HEK293 (cell line): ENCODE measurements at regions not wholly inside any gene's neighbourhood (a gene's known extent, or its start where the extent isn't known, plus 50 kb on each side); places are given as distances from the start of the nearest gene placed in this dataset.

Experiments
- CTCF ChIA-PET: fragments of 350-600 bp; formaldehyde crosslinking; extraction: SDS; loops from one replicate; lab custom pipeline; 2021; ENCODE audit warnings: antibody characterized with exemption; lab: Yijun Ruan, JAX
- POLR2A ChIA-PET: fragments of 300-600 bp; formaldehyde crosslinking; extraction: SDS; loops from one replicate; lab custom pipeline; 2020; ENCODE audit warnings: antibody characterized with exemption, inconsistent platforms; lab: Yijun Ruan, JAX
- H3K27ac ChIP-seq: fragments of 200-500 bp; sonication (Bioruptor generic); 2 replicates; pipeline ENCODE4 v1.5.1; 2014; ENCODE audit warnings: low read depth, low read length, control low read depth, inconsistent platforms; ENCODE audit errors: extremely low read depth
- H3K36me3 ChIP-seq, 2 experiments: fragments of 200-500 bp in 1 of 2; sonication (Bioruptor generic) in 1 of 2; 1 replicate in 1 of 2; 2 replicates in 1 of 2; pipeline ENCODE4 v1.5.1; 2014 to 2017; ENCODE audit warnings: inconsistent platforms in 2 of 2, low read length in 2 of 2; ENCODE audit not compliant: control insufficient read depth in 2 of 2, insufficient read depth in 1 of 2
- H3K4me1 ChIP-seq: fragments of 200-500 bp; sonication (Bioruptor generic); 2 replicates; pipeline ENCODE4 v1.5.1; 2014; ENCODE audit warnings: mild to moderate bottlenecking, low read length, inconsistent platforms; ENCODE audit not compliant: control insufficient read depth, insufficient read depth
- H3K4me3 ChIP-seq: 2 replicates; pipeline ENCODE4 v1.5.1; 2011; ENCODE audit warnings: low read depth, mild to moderate bottlenecking, control low read depth, low read length, moderate library complexity
- H3K9me3 ChIP-seq: fragments of 200-500 bp; sonication (Bioruptor generic); 2 replicates; pipeline ENCODE4 v1.5.1; 2014; ENCODE audit warnings: low read depth, low read length, inconsistent platforms; ENCODE audit not compliant: control insufficient read depth, insufficient read depth
- BCL11A ChIP-seq: fragments of 450-650 bp; formaldehyde crosslinking; IDR thresholded peaks from 2 replicates; pipeline ENCODE4 v1.5.1; 2016; ENCODE audit warnings: low read depth, missing biosample characterization, missing genetic modification characterization
- KLF16 ChIP-seq: fragments of 450-650 bp; formaldehyde crosslinking; IDR thresholded peaks from 2 replicates; pipeline ENCODE4 v1.5.1; 2017; ENCODE audit warnings: missing biosample characterization, missing genetic modification characterization
- MEIS1 ChIP-seq: sonication (generic); formaldehyde crosslinking; IDR thresholded peaks from 2 replicates; pipeline ENCODE4 v1.8.1; 2022; ENCODE audit warnings: missing genetic modification reagents, mild to moderate bottlenecking, borderline replicate concordance
- PRDM10 ChIP-seq: fragments of 450-650 bp; formaldehyde crosslinking; IDR thresholded peaks from 2 replicates; pipeline ENCODE4 v1.5.1; 2016; ENCODE audit warnings: missing biosample characterization, missing genetic modification characterization
- PRDM6 ChIP-seq: fragments of 450-650 bp; formaldehyde crosslinking; IDR thresholded peaks from 2 replicates; pipeline ENCODE4 v1.5.1; 2017; ENCODE audit warnings: missing biosample characterization, missing genetic modification characterization
- TCF7L2 ChIP-seq: IDR thresholded peaks from 2 replicates; pipeline ENCODE4 v1.6.1; 2011; ENCODE audit warnings: low read depth, mild to moderate bottlenecking, inconsistent platforms, low read length, moderate library complexity, borderline replicate concordance
- ZBTB10 ChIP-seq: fragments of 450-650 bp; formaldehyde crosslinking; IDR thresholded peaks from 2 replicates; pipeline ENCODE4 v1.5.1; 2016; ENCODE audit warnings: missing biosample characterization, missing genetic modification characterization
- ZBTB48 ChIP-seq: fragments of 450-650 bp; formaldehyde crosslinking; IDR thresholded peaks from 2 replicates; pipeline ENCODE4 v1.5.1; 2016; ENCODE audit warnings: missing biosample characterization, missing genetic modification characterization
- ZBTB8A ChIP-seq: fragments of 450-650 bp; formaldehyde crosslinking; IDR thresholded peaks from 2 replicates; pipeline ENCODE4 v1.5.1; 2016; ENCODE audit warnings: missing biosample characterization, missing genetic modification characterization
- ZNF121 ChIP-seq: fragments of 450-650 bp; formaldehyde crosslinking; IDR thresholded peaks from 2 replicates; pipeline ENCODE4 v1.5.1; 2016; ENCODE audit warnings: missing biosample characterization, missing genetic modification characterization
- ZNF133 ChIP-seq: fragments of 450-650 bp; formaldehyde crosslinking; IDR thresholded peaks from 2 replicates; pipeline ENCODE4 v1.5.1; 2016; ENCODE audit warnings: missing biosample characterization, missing genetic modification characterization
- ZNF174 ChIP-seq: fragments of 450-650 bp; formaldehyde crosslinking; IDR thresholded peaks from 2 replicates; pipeline ENCODE4 v1.5.0; 2017; ENCODE audit warnings: missing biosample characterization, mild to moderate bottlenecking, missing genetic modification characterization
- ZNF18 ChIP-seq: fragments of 450-650 bp; formaldehyde crosslinking; IDR thresholded peaks from 2 replicates; pipeline ENCODE4 v1.5.1; 2016; ENCODE audit warnings: missing biosample characterization, missing genetic modification characterization
- ZNF341 ChIP-seq: fragments of 450-650 bp; formaldehyde crosslinking; IDR thresholded peaks from 2 replicates; pipeline ENCODE4; 2016; ENCODE audit warnings: low read depth, missing biosample characterization, missing genetic modification characterization
- ZNF391 ChIP-seq: fragments of 450-650 bp; formaldehyde crosslinking; IDR thresholded peaks from 2 replicates; pipeline ENCODE4 v1.5.1; 2016; ENCODE audit warnings: low read depth, missing biosample characterization, missing genetic modification characterization, borderline replicate concordance
- ZNF513 ChIP-seq: fragments of 450-650 bp; IDR thresholded peaks from 2 replicates; pipeline ENCODE4 v1.5.1; 2018; ENCODE audit warnings: missing biosample characterization, missing genetic modification characterization
- ZNF548 ChIP-seq: fragments of 450-650 bp; formaldehyde crosslinking; IDR thresholded peaks from 2 replicates; pipeline ENCODE4 v1.5.1; 2016; ENCODE audit warnings: missing biosample characterization, missing genetic modification characterization
- ZNF549 ChIP-seq: fragments of 450-650 bp; IDR thresholded peaks from 2 replicates; pipeline ENCODE4 v1.5.1; 2018; ENCODE audit warnings: missing biosample characterization, missing genetic modification characterization, mild to moderate bottlenecking, inconsistent platforms, moderate library complexity
- ZNF707 ChIP-seq: fragments of 450-650 bp; formaldehyde crosslinking; IDR thresholded peaks from 2 replicates; pipeline ENCODE4 v1.5.1; 2016; ENCODE audit warnings: missing biosample characterization, missing genetic modification characterization

GRCh38 chr17:71769850-71770249 lies 351.0 kb upstream of the SOX9 start:
- ChIA-PET POLR2A (interaction anchor here (0.9 kb wide), 1 partner anchor 351 kb away, joined by 3 read pairs; the partner anchor contains the start of gene SOX9), CTCF (interaction anchor here (0.5 to 1.3 kb wide), 3 partner anchors 11 to 770 kb away, joined by 4 to 8 read pairs (median 4); no protein-coding TSS in a partner anchor)
- H3K27ac ChIP-seq = no peak overlapping the region
- no peaks in the 10 kb centered on the region for H3K36me3 ChIP-seq
- H3K4me3 ChIP-seq = no peak overlapping the region
- H3K4me1 ChIP-seq = peaks cover 10% of the 10 kb centered on the region; the same call in 1 of the 2 replicates
- H3K9me3 ChIP-seq = no peaks in the 10 kb centered on the region; the same call in 1 of the 2 replicates
- TF ChIP-seq ZNF549 (tag by site-specific recombination) = no peak
- no peak for TF ChIP-seq ZNF341 (tag by site-specific recombination)
- TF ChIP-seq ZNF133 (tag by site-specific recombination) = no peak
- TF ChIP-seq ZNF513 (tag by site-specific recombination) = no peak
- TF ChIP-seq ZNF391 (tag by site-specific recombination) = no peak
- no peak for TF ChIP-seq ZBTB8A (tag by site-specific recombination)
- TF ChIP-seq ZNF121 (tag by site-specific recombination) = no peak
- no peak for TF ChIP-seq ZNF548 (tag by site-specific recombination)
- no peak for TF ChIP-seq BCL11A (tag by site-specific recombination)
- TF ChIP-seq ZNF707 (tag by site-specific recombination) = no peak
- TF ChIP-seq PRDM6 (tag by site-specific recombination) = no peak
- no peak for TF ChIP-seq PRDM10 (tag by site-specific recombination)
- TF ChIP-seq MEIS1 (CRISPR knock-in tag) = no peak
- no peak for TF ChIP-seq ZBTB48
- no peak for TF ChIP-seq TCF7L2
- TF ChIP-seq KLF16 (tag by site-specific recombination) = no peak
- no peak for TF ChIP-seq ZNF174 (tag by site-specific recombination)

GRCh38 chr17:71777048-71777640 lies 343.7 kb upstream of the SOX9 start:
- CTCF ChIA-PET = interaction anchor here (1.3 kb wide), 1 partner anchor 31 kb away, joined by 4 read pairs; no protein-coding TSS in a partner anchor
- Histone ChIP-seq H3K4me3 (no peak overlapping the region), H3K36me3 (no peaks in the 10 kb centered on the region), H3K9me3 (no peaks in the 10 kb centered on the region), H3K4me1 (no peaks in the 10 kb centered on the region), H3K27ac (no peak overlapping the region)
- POLR2A ChIA-PET = no interaction called here
- TF ChIP-seq ZNF18 (tag by site-specific recombination) = no peak
- TF ChIP-seq KLF16 (tag by site-specific recombination) = no peak
- no peak for TF ChIP-seq ZBTB10 (tag by site-specific recombination)
- TF ChIP-seq, all 188 proteins: peak for 0
